Ishikawa (cell line): ENCODE measurements at regions not wholly inside any gene's neighbourhood (a gene's known extent, or its start where the extent isn't known, plus 50 kb on each side); places are given as distances from the start of the nearest gene placed in this dataset.

Experiments
- CEBPB ChIP-seq: IDR thresholded peaks from 2 replicates; pipeline ENCODE4 v1.6.1; 2012
- CREB1 ChIP-seq: IDR thresholded peaks from 2 replicates; pipeline ENCODE4 v1.6.1; 2012; ENCODE audit warnings: low read depth
- EGR1 ChIP-seq: IDR thresholded peaks from 2 replicates; pipeline ENCODE4 v1.6.1; 2012
- EP300 ChIP-seq: IDR thresholded peaks from 2 replicates; pipeline ENCODE4 v1.6.1; 2012; ENCODE audit warnings: borderline replicate concordance
- FOXM1 ChIP-seq: IDR thresholded peaks from 2 replicates; pipeline ENCODE4 v1.6.1; 2012; ENCODE audit warnings: low read depth, borderline replicate concordance
- MAX ChIP-seq: IDR thresholded peaks from 2 replicates; pipeline ENCODE4 v1.6.1; 2012
- NFIC ChIP-seq: IDR thresholded peaks from 2 replicates; pipeline ENCODE4 v1.6.1; 2012
- RAD21 ChIP-seq: IDR thresholded peaks from 2 replicates; pipeline ENCODE4 v1.6.1; 2012; ENCODE audit warnings: low read depth
- REST ChIP-seq: IDR thresholded peaks from 2 replicates; pipeline ENCODE4 v1.6.1; 2012; ENCODE audit warnings: low read depth, mild to moderate bottlenecking
- TAF1 ChIP-seq: IDR thresholded peaks from 2 replicates; pipeline ENCODE4 v1.6.1; 2012; ENCODE audit warnings: low read depth, mild to moderate bottlenecking
- TCF12 ChIP-seq: IDR thresholded peaks from 2 replicates; pipeline ENCODE4 v1.6.1; 2012; ENCODE audit warnings: low read depth
- TEAD4 ChIP-seq: IDR thresholded peaks from 2 replicates; pipeline ENCODE4 v1.6.1; 2012
- USF1 ChIP-seq: IDR thresholded peaks from 2 replicates; pipeline ENCODE4 v1.6.1; 2012
- YY1 ChIP-seq: IDR thresholded peaks from 2 replicates; pipeline ENCODE4 v1.6.1; 2012; ENCODE audit warnings: low read depth
- ZBTB7A ChIP-seq: IDR thresholded peaks from 2 replicates; pipeline ENCODE4 v1.6.1; 2012; ENCODE audit warnings: low read depth

- TF ChIP-seq RAD21 (no peak), TEAD4 (no peak), CREB1 (no peak), YY1 (no peak), FOXM1 (no peak)
These were observed 97.7 kb upstream of the MTPN start for GRCh38 chr7:136074843-136075242.

DNA sequence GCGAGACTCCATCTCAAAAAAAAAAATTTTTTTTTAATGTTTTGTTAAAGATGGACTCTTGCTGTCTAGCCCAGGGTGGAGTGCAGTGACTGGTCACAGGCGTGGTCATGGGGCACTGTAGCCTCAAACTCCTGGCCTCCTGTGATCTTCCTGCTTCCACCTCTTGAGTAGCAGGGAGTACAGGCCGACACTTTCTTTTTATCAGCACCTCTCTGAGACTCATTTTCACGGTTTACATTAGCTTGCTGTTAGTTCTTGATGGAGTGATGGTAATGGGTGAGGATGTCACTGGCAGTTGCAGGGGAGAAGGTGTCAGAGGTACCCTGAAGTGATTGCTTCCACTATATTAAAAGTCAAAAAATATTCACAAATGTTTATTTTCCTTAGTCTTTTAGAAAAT, 95.3 kb upstream of the MTPN start:
- TF ChIP-seq YY1: no peak
- TF ChIP-seq EGR1: no peak
- no peak for TF ChIP-seq FOXM1
- no peak for TF ChIP-seq EP300
- TF ChIP-seq REST: no peak
- no peak for TF ChIP-seq USF1
- no peak for TF ChIP-seq TAF1
- TF ChIP-seq NFIC: no peak

- TF ChIP-seq ZBTB7A (no peak), YY1 (no peak), MAX (no peak), CEBPB (no peak), EP300 (no peak), TAF1 (no peak), USF1 (no peak), TCF12 (no peak), EGR1 (no peak), FOXM1 (no peak), TEAD4 (no peak), CREB1 (no peak), NFIC (no peak), REST (no peak), RAD21 (no peak)
These were observed 93.8 kb upstream of the MTPN start for GRCh38 chr7:136070736-136071505.

DNA sequence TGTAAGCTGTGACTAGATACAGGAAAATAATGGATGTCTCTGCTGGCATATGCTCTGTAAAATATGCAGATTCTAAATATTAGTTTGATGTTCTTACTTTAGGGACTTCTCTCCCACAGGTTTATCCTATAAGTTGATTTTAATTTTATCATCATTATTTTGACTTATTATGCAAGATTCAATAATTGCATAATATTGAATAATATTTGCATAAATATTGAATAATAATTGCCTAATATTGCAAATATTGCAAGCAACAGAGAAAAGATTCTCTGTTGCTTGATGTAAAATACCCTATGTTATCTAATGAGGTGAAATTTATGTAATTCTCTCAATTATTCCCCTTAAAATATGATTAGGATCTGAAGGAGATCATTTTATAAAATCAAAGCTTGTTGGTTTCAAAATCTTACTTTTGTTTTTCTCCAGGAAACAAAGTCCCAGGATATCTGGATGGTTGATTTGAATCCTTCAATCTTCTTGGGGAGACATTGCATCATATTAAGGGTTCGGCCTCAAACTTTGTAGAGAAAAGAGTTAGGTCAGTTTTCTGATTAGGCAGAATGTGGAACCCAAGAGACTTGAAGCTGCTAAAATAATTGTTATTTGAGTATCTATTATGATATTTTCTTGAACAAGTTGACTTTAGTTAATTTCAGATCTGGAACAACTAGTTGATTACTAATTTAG, 92.8 kb upstream of the MTPN start:
- no peak for TF ChIP-seq MAX
- no peak for TF ChIP-seq FOXM1
- TF ChIP-seq EGR1: no peak
- TF ChIP-seq TEAD4: no peak
- TF ChIP-seq NFIC: no peak
- TF ChIP-seq CREB1: no peak
- no peak for TF ChIP-seq TCF12
- no peak for TF ChIP-seq USF1
- TF ChIP-seq YY1: no peak
- no peak for TF ChIP-seq EP300

DNA sequence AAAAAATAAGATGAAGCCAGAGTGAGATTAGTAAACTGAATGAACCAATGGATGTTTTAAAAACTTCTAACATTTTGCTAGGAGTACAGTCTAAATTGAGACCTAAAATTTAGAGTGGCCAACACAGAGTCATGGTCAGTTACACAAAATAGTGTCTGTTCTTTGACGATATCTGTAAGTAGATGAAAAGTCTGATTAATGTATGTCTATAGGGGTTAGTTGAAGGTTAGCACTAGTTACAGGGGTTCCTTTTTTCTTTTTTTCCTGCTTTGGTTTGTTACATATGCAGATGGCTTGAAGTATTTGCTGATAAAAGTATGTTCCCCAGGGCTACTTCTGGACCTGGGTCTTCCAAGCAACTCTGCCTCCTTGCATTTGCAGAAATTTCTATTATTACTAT, 90.1 kb upstream of the MTPN start:
- TF ChIP-seq YY1 (no peak), MAX (no peak), TAF1 (no peak), TEAD4 (no peak), ZBTB7A (no peak), RAD21 (no peak), TCF12 (no peak), NFIC (no peak), REST (no peak), EGR1 (no peak)
